Gastrocnemius medialis (tissue), 4 donors: ENCODE measurements at regions not wholly inside any gene's neighbourhood (a gene's known extent, or its start where the extent isn't known, plus 50 kb on each side); places are given as distances from the start of the nearest gene placed in this dataset.

ENCODE experiments used
- ATAC-seq, 2 donors: fragments of 150-250 bp; one replicate each; pipeline ENCODE4 v1.9.1; 2016
- DNase-seq, 2 donors: peaks; one replicate each; pipeline ENCODE4 v3.0.0-alpha.2; 2019
- H3K27ac ChIP-seq, 4 donors: fragments of 200-600 bp; sonication (generic); 1 replicate in 1 of 4; 2 replicates in 3 of 4; pipeline ENCODE4 v1.5.1; 2016 to 2018; ENCODE audit warnings: mild to moderate bottlenecking in 2 of 4, moderate library complexity in 1 of 4
- H3K27me3 ChIP-seq, 3 donors: fragments of 200-600 bp; sonication (generic) in 2 of 3; 1 replicate in 1 of 3; 2 replicates in 2 of 3; pipeline versions ENCODE4 v1.5.1 to v1.6.0; 2016 to 2019; ENCODE audit warnings: mild to moderate bottlenecking in 1 of 3, moderate library complexity in 1 of 3
- H3K36me3 ChIP-seq, 2 donors: fragments of 200-600 bp; sonication (generic) in 1 of 2; one replicate each; pipeline ENCODE4 v1.5.1; 2017 to 2018
- H3K4me1 ChIP-seq, 2 donors: fragments of 200-600 bp; sonication (generic) in 1 of 2; one replicate each; pipeline ENCODE4 v1.5.1; 2016 to 2017; ENCODE audit warnings: mild to moderate bottlenecking in 2 of 2
- H3K4me3 ChIP-seq, 4 donors: fragments of 200-600 bp; sonication (generic) in 3 of 4; 1 replicate in 1 of 4; 2 replicates in 3 of 4; pipeline ENCODE4 v1.5.1; 2016 to 2019; ENCODE audit warnings: mild to moderate bottlenecking in 2 of 4
- H3K9me3 ChIP-seq, 3 donors: fragments of 200-600 bp; sonication (generic) in 2 of 3; 1 replicate in 1 of 3; 2 replicates in 2 of 3; pipeline ENCODE4 v1.5.1; 2016 to 2019
- CTCF ChIP-seq, 5 experiments: fragments of 450-650 bp in 3 of 5; fragments of 200-600 bp in 2 of 5; sonication (generic) in 2 of 5; IDR thresholded peaks in 4 of 5; conservative IDR thresholded peaks in 1 of 5; 1 replicate in 4 of 5; 2 replicates in 1 of 5; pipeline ENCODE4 v1.5.1; 2016 to 2019; ENCODE audit warnings: antibody characterized with exemption in 5 of 5, mild to moderate bottlenecking in 3 of 5, moderate library complexity in 3 of 5
- POLR2A ChIP-seq, 2 donors: fragments of 450-650 bp; IDR thresholded peaks; one replicate each; pipeline ENCODE4 v1.6.1; 2017; ENCODE audit warnings: antibody characterized with exemption in 2 of 2, mild to moderate bottlenecking in 2 of 2, moderate library complexity in 2 of 2
- in situ Hi-C, 4 donors: fragments of 200-750 bp; cut with MboI; loops; one replicate each; pipeline versions ENCODE4 v1.15.0 to v1.8.0; 2017; ENCODE audit warnings: low sequenced_read_pairs in 4 of 4
- intact Hi-C: fragments of 100-400 bp; cut with DNase I; formaldehyde crosslinking; loops from one replicate; pipeline ENCODE4 v1.15.1; 2023; ENCODE audit warnings: low total_unique reads

GRCh38 chr6:22917344-22917743, 348.0 kb downstream of the HDGFL1 start:
- Histone ChIP-seq H3K27ac (no peak overlapping the region), H3K27me3 (no peaks in the 10 kb centered on the region), H3K4me1 (no peaks in the 10 kb centered on the region), H3K4me3 (no peak overlapping the region), H3K36me3 (no peaks in the 10 kb centered on the region), H3K9me3 (no peaks in the 10 kb centered on the region)
- TF ChIP-seq POLR2A (IDR thresholded peaks at IDR 0.05): no peak
- no peak for TF ChIP-seq CTCF (IDR thresholded peaks at IDR 0.05 in 4 of 5, conservative IDR thresholded peaks at IDR 0.05 in 1 of 5)
- no peak for ATAC-seq
- intact Hi-C loops: no loop called here
- DNase-seq: no peak
- in situ Hi-C loops: no loop called here

DNA sequence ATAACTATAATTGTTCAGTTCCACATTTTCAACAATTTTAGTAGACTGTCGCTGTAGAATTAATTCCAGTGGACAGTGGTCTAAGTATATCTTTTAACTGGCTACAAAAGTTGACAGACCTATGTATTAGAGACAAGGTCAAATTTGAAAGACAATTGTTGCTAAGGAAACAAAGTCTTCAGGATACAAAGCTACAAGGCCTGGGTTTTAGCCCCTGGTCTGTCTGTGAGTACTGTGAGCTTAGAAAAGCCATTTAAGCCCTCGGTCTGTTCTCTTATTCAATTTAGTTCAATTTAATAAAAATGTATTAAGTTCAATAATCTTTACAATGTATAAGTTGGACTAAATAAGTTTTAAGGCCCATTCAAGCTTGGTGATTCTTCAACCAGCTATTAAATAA, 352.5 kb downstream of the HDGFL1 start:
- ATAC-seq (no peak), DNase-seq (no peak)
- H3K4me3 ChIP-seq: no peak overlapping the region
- no peaks in the 10 kb centered on the region for H3K36me3 ChIP-seq
- in situ Hi-C loops: no loop called here
- no peaks in the 10 kb centered on the region for H3K9me3 ChIP-seq
- intact Hi-C loops: no loop called here
- no peak overlapping the region for H3K27ac ChIP-seq
- H3K4me1 ChIP-seq: no peaks in the 10 kb centered on the region
- H3K27me3 ChIP-seq: no peaks in the 10 kb centered on the region
- no peak for TF ChIP-seq POLR2A (IDR thresholded peaks at IDR 0.05)
- no peak for TF ChIP-seq CTCF (IDR thresholded peaks at IDR 0.05 in 4 of 5, conservative IDR thresholded peaks at IDR 0.05 in 1 of 5)

DNA sequence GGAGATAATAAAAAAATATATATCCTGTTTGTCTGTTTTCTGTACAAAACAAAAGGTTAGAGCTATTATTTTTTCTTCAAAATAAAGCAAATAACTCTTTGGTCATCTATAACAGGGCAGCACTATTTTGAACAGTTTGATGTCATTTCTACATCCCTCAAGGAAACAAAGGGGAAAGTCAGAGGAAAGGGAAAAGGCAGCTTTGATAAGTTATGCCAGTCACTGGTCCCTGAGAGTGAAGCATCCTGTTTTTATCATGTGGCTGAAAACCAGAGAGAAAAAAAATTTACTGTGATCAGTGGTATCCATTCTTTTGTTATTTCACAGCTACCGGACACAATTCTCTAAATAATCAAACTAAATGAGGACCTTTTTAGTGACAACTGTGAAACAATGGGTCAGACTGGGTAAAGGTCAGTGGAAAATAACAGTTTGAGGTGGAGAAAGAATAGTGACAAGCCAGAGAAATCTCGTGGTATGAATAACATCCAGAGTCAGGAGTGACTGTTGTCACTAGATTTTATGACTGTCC, 356.0 kb downstream of the HDGFL1 start:
- intact Hi-C loops: no loop called here
- ATAC-seq (no peak), DNase-seq (no peak)
- Histone ChIP-seq H3K27ac (peak overlapping the region in 3 of 4 donors; percentile 22 to 43 (median 35)), H3K27me3 (no peaks in the 10 kb centered on the region), H3K9me3 (no peaks in the 10 kb centered on the region), H3K36me3 (no peaks in the 10 kb centered on the region), H3K4me3 (no peak overlapping the region), H3K4me1 (peaks cover 0 to 6% of the 10 kb centered on the region in 2 donors)
- in situ Hi-C loops: no loop called here
- no peak for TF ChIP-seq POLR2A (IDR thresholded peaks at IDR 0.05)
- no peak for TF ChIP-seq CTCF (IDR thresholded peaks at IDR 0.05 in 4 of 5, conservative IDR thresholded peaks at IDR 0.05 in 1 of 5)

DNA sequence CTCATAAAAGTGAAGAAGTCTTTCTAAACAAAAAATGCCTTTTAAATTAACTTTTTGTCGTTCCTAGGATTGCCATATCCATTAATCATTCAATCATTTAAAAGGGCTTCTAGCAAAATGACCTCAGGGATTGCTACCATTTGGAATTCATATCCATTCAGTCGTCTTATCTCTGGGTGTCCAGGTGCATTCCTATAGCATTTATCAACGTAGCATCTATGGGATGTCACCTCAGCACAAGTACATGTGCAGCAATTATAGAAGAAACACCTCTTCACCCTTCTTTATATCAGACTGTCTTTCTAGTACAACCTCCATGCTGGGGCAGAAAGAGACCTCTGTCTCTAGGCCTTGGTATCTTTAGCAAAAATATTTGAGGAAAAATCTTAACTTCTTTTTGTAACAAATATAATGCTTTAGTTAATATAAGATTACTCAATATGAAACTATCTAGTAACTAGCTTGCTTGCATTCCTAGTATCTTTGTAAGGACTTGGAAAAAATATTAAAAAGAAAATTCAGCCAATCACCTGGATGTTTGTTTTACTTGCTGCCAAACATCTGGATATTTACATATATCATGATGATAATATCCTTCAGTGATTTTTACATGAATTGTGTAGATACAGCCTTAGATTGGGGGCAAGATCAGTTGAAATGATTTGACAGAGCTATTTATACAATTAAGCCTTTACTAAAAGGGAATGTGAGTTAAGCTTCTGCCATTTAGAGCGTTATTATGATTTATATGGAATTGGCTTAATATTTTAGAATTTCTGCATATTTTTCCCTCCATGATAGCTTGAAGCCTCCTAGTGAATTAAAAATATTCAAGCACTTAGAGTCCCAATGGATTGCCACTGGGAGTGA, 356.8 kb downstream of the HDGFL1 start:
- Histone ChIP-seq H3K27me3 (no peaks in the 10 kb centered on the region), H3K27ac (peak overlapping the region in 3 of 4 donors; percentile 22 to 43 (median 35)), H3K36me3 (no peaks in the 10 kb centered on the region), H3K4me3 (no peak overlapping the region), H3K4me1 (peaks cover 0 to 6% of the 10 kb centered on the region in 2 donors), H3K9me3 (no peaks in the 10 kb centered on the region)
- intact Hi-C loops: no loop called here
- ATAC-seq (no peak), DNase-seq (no peak)
- TF ChIP-seq CTCF (IDR thresholded peaks at IDR 0.05 in 4 of 5, conservative IDR thresholded peaks at IDR 0.05 in 1 of 5): no peak
- no peak for TF ChIP-seq POLR2A (IDR thresholded peaks at IDR 0.05)
- in situ Hi-C loops: no loop called here
